GM21737 (cell line): ENCODE measurements at regions not wholly inside any gene's neighbourhood (a gene's known extent, or its start where the extent isn't known, plus 50 kb on each side); places are given as distances from the start of the nearest gene placed in this dataset.
A peak's percentile ranks its signal among the peaks of the same experiment; 100 is the strongest.
"Not testable (repeated sequence)": the region's sequence is repeated elsewhere in the genome, so short reads cannot be mapped to it uniquely, and the experiment has no call there.

ENCODE experiments used
- ATAC-seq: cut with Tn5 transposase; IDR thresholded peaks from one replicate; pipeline ENCODE4 v1.9.1; 2021; ENCODE audit warnings: mild to moderate bottlenecking, moderate library complexity; ENCODE audit not compliant: unreplicated experiment

GRCh38 chr2:13332060-13332459, 615.3 kb downstream of the TRIB2 start:
- no peak for ATAC-seq

GRCh38 chr2:13334071-13334470, 617.3 kb downstream of the TRIB2 start:
- not testable (repeated sequence) for ATAC-seq

- ATAC-seq = no peak
Observed at GRCh38 chr2:13334545-13334944, 617.8 kb downstream of the TRIB2 start.

GRCh38 chr2:13335862-13336535, 619.3 kb downstream of the TRIB2 start:
- no peak for ATAC-seq

GRCh38 chr2:13351068-13351467, 634.3 kb downstream of the TRIB2 start:
- ATAC-seq = no peak

- no peak for ATAC-seq
Observed at GRCh38 chr2:13353083-13353482, 636.3 kb downstream of the TRIB2 start.

GRCh38 chr2:13354031-13354430, 637.3 kb downstream of the TRIB2 start:
- no peak for ATAC-seq

GRCh38 chr2:13381928-13382327, 665.2 kb downstream of the TRIB2 start:
- ATAC-seq = not testable (repeated sequence)

GRCh38 chr2:13389172-13389571, 672.4 kb downstream of the TRIB2 start:
- not testable (repeated sequence) for ATAC-seq

GRCh38 chr2:13390676-13391075, 673.9 kb downstream of the TRIB2 start:
- ATAC-seq = no peak

GRCh38 chr2:13401312-13401711, 684.6 kb downstream of the TRIB2 start:
- ATAC-seq = no peak

GRCh38 chr2:13413989-13414388, 697.3 kb downstream of the TRIB2 start:
- no peak for ATAC-seq

GRCh38 chr2:13414897-13415296, 698.2 kb downstream of the TRIB2 start:
- no peak for ATAC-seq

- ATAC-seq = no peak
Observed at GRCh38 chr2:13433954-13434353, 717.2 kb downstream of the TRIB2 start.

- ATAC-seq = not testable (repeated sequence)
Observed at GRCh38 chr2:13443554-13444261, 727.0 kb downstream of the TRIB2 start.

GRCh38 chr2:13462464-13462863, 745.7 kb downstream of the TRIB2 start:
- no peak for ATAC-seq

GRCh38 chr2:13466076-13466475, 749.3 kb downstream of the TRIB2 start:
- ATAC-seq = no peak

- peak; percentile 64 for ATAC-seq
Observed at GRCh38 chr2:13474538-13474937, 757.8 kb downstream of the TRIB2 start.

- ATAC-seq = peak; percentile 64
Observed at GRCh38 chr2:13480057-13480456, 763.3 kb downstream of the TRIB2 start.

GRCh38 chr2:13481201-13481600, 764.5 kb downstream of the TRIB2 start:
- no peak for ATAC-seq

GRCh38 chr2:13485256-13485655, 768.5 kb downstream of the TRIB2 start:
- ATAC-seq = no peak

GRCh38 chr2:13488965-13489364, 772.2 kb downstream of the TRIB2 start:
- ATAC-seq = no peak
